ENCODE measurements at regions not wholly inside any gene's neighbourhood (a gene's known extent, or its start where the extent isn't known, plus 50 kb on each side); places are given as distances from the start of the nearest gene placed in this dataset.

DNA sequence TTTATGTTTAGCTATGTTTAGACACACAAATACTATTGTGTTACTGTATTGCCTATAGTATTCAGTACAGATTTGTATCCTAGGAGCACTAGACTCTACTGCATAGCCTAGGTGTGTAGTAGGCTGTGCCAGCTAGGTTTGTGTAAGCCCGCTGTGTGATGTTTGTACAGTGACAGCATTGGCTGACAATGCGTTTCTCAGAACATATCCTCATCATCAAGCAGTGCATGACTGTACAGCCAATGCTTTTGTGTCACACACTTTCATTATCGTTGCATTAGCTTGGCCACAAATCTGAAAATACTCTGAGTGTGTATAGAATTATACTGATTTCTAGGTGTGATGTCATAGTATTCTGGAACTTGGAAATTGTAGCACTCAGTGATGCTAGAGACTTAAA is 63.4 kb downstream of the CLDN34 start:
- ChIA-PET CTCF (ENCODE audit: unreplicated experiment) (no interaction called here), POLR2A (interaction anchor here (0.8 to 0.9 kb wide), 2 partner anchors 12 to 82 kb away, joined by 3 read pairs; no protein-coding TSS in a partner anchor)
- TF ChIP-seq, protein P1, sequence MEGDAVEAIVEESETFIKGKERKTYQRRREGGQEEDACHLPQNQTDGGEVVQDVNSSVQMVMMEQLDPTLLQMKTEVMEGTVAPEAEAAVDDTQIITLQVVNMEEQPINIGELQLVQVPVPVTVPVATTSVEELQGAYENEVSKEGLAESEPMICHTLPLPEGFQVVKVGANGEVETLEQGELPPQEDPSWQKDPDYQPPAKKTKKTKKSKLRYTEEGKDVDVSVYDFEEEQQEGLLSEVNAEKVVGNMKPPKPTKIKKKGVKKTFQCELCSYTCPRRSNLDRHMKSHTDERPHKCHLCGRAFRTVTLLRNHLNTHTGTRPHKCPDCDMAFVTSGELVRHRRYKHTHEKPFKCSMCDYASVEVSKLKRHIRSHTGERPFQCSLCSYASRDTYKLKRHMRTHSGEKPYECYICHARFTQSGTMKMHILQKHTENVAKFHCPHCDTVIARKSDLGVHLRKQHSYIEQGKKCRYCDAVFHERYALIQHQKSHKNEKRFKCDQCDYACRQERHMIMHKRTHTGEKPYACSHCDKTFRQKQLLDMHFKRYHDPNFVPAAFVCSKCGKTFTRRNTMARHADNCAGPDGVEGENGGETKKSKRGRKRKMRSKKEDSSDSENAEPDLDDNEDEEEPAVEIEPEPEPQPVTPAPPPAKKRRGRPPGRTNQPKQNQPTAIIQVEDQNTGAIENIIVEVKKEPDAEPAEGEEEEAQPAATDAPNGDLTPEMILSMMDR (conservative IDR thresholded peaks at IDR 0.05; ENCODE audit: low read length), result no peak
- TF ChIP-seq EZH2phosphoT487 (IDR thresholded peaks at IDR 0.05; ENCODE audit: borderline replicate concordance, low read depth, low read length), result no peak
- Histone ChIP-seq H3K36me3 (ENCODE audit: insufficient read depth, low read length) (no peaks in the 10 kb centered on the region), H3K4me1 (ENCODE audit: insufficient read depth, low read length, poor library complexity, severe bottlenecking) (peaks cover 21% of the 10 kb centered on the region), H3K79me2 (ENCODE audit: insufficient read depth, low read depth, low read length) (no peaks in the 10 kb centered on the region; the same call in 1 of the 2 replicates), H3K9me3 (ENCODE audit: low read length) (no peaks in the 10 kb centered on the region), H3K27ac (ENCODE audit: low read depth, low read length, poor library complexity, severe bottlenecking) (no peak overlapping the region), H4K20me1 (ENCODE audit: insufficient read depth, low read length) (no peaks in the 10 kb centered on the region), H2AFZ (ENCODE audit: low read length) (no peak overlapping the region), H3K9me2 (ENCODE audit: insufficient read depth, low read length) (no peaks in the 10 kb centered on the region), H3K4me3 (ENCODE audit: low read depth, low read length, poor library complexity, severe bottlenecking) (no peak overlapping the region), H3K4me2 (ENCODE audit: low read length) (no peak overlapping the region)
- BruUV-seq (replicated peaks), result no TSS peak
- DNase-seq (ENCODE audit: low spot score), result no peak
- intact Hi-C loops (cut with micrococcal nuclease; ENCODE audit: unreplicated experiment), result no loop called here

- H3K4me2 ChIP-seq (ENCODE audit: low read length), result peak overlapping the region; percentile 64
Measured at GRCh38 chrX:10031746-10032145, 64.6 kb downstream of the CLDN34 start.

GRCh38 chrX:10032147-10032546 is 65.0 kb downstream of the CLDN34 start:
- H3K36me3 ChIP-seq (ENCODE audit: insufficient read depth, low read length), result no peaks in the 10 kb centered on the region; the same call in 1 of the 2 replicates
- ChIA-PET POLR2A (no interaction called here), CTCF (ENCODE audit: unreplicated experiment) (interaction anchor here (0.5 to 0.8 kb wide), 3 partner anchors 9 to 971 kb away, joined by 3 to 4 read pairs (median 3); no protein-coding TSS in a partner anchor)
- intact Hi-C loops (cut with micrococcal nuclease; ENCODE audit: unreplicated experiment), result no loop called here
- no peak overlapping the region for H2AFZ ChIP-seq (ENCODE audit: low read length)
- no peak overlapping the region for H3K4me3 ChIP-seq (ENCODE audit: low read depth, low read length, poor library complexity, severe bottlenecking)
- peak overlapping the region; percentile 64 for H3K4me2 ChIP-seq (ENCODE audit: low read length)
- H3K9me3 ChIP-seq (ENCODE audit: low read length), result no peaks in the 10 kb centered on the region
- TF ChIP-seq, protein P1 (conservative IDR thresholded peaks at IDR 0.05; ENCODE audit: low read length), result no peak
- TF ChIP-seq EZH2phosphoT487 (IDR thresholded peaks at IDR 0.05; ENCODE audit: borderline replicate concordance, low read depth, low read length), result no peak
- H3K9me2 ChIP-seq (ENCODE audit: insufficient read depth, low read length), result no peaks in the 10 kb centered on the region
- H4K20me1 ChIP-seq (ENCODE audit: insufficient read depth, low read length), result no peaks in the 10 kb centered on the region
- H3K4me1 ChIP-seq (ENCODE audit: insufficient read depth, low read length, poor library complexity, severe bottlenecking), result peaks cover 21% of the 10 kb centered on the region
- no peak for DNase-seq (ENCODE audit: low spot score)
- peak overlapping the region; percentile 28 for H3K27ac ChIP-seq (ENCODE audit: low read depth, low read length, poor library complexity, severe bottlenecking)
- no TSS peak for BruUV-seq (replicated peaks)
- no peaks in the 10 kb centered on the region; the same call in 1 of the 2 replicates for H3K79me2 ChIP-seq (ENCODE audit: insufficient read depth, low read depth, low read length)

More at GRCh38 chrX:10031746-10032145, 64.6 kb downstream of the CLDN34 start:
- no peak overlapping the region for H2AFZ ChIP-seq (ENCODE audit: low read length)
- TF ChIP-seq, protein P1 (conservative IDR thresholded peaks at IDR 0.05; ENCODE audit: low read length), result no peak
- TF ChIP-seq EZH2phosphoT487 (IDR thresholded peaks at IDR 0.05; ENCODE audit: borderline replicate concordance, low read depth, low read length), result no peak
- H3K4me1 ChIP-seq (ENCODE audit: insufficient read depth, low read length, poor library complexity, severe bottlenecking), result peaks cover 21% of the 10 kb centered on the region
- no peaks in the 10 kb centered on the region; the same call in 1 of the 2 replicates for H3K79me2 ChIP-seq (ENCODE audit: insufficient read depth, low read depth, low read length)
- H3K27ac ChIP-seq (ENCODE audit: low read depth, low read length, poor library complexity, severe bottlenecking), result peak overlapping the region; percentile 28
- no peaks in the 10 kb centered on the region; the same call in 1 of the 2 replicates for H3K36me3 ChIP-seq (ENCODE audit: insufficient read depth, low read length)
- ChIA-PET CTCF (ENCODE audit: unreplicated experiment) (interaction anchor here (0.6 to 0.8 kb wide), 2 partner anchors 9 to 50 kb away, joined by 3 to 4 read pairs; no protein-coding TSS in a partner anchor), POLR2A (no interaction called here)
- no TSS peak for BruUV-seq (replicated peaks)
- intact Hi-C loops (cut with micrococcal nuclease; ENCODE audit: unreplicated experiment), result no loop called here
- no peaks in the 10 kb centered on the region for H3K9me3 ChIP-seq (ENCODE audit: low read length)
- peak; percentile 51 for DNase-seq (ENCODE audit: low spot score)
- H3K9me2 ChIP-seq (ENCODE audit: insufficient read depth, low read length), result no peaks in the 10 kb centered on the region
- H4K20me1 ChIP-seq (ENCODE audit: insufficient read depth, low read length), result no peaks in the 10 kb centered on the region
- no peak overlapping the region for H3K4me3 ChIP-seq (ENCODE audit: low read depth, low read length, poor library complexity, severe bottlenecking)
